ENCODE measurements at regions not wholly inside any gene's neighbourhood (a gene's known extent, or its start where the extent isn't known, plus 50 kb on each side); places are given as distances from the start of the nearest gene placed in this dataset.

DNA sequence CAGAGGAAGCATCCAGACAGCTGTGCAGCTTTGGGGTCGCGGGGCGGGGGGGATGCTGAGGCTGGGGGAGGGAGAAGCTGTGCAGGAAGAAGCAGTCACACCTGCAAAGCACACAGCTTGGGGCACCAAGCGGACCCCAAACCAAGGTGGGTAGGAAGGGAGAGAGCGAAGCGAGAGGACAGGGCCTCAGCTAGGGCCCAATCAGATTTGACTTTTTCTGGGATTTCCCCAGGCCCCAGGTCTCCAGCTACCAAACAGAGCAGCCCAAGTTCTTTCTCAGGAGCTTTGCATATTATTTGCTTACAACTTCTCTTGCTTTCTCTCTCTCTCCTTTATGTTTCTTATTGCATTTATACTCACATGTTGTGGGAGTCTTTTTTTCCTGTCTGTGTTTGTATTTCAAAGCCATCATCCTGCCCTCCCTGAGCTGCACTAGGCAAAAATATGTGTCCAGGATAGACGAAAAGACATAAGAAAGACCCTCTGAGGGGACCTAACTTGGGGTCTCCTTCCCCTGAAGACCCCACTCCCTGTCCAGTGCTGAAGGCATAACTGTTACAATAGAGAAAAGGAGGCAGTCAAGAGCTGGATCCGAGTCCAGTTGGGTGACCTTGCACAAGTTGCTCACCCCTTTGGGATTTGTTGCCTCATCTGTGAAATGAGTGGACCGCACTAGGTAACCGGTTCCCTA lies 50.6 kb upstream of the SMNDC1 start:
- H3K36me3 ChIP-seq (ENCODE audit: control insufficient read depth, insufficient read depth, low read length) = no peaks in the 10 kb centered on the region
- H3K9me3 ChIP-seq (ENCODE audit: control insufficient read depth, insufficient read depth, low read length) = no peaks in the 10 kb centered on the region
- H3K27me3 ChIP-seq (ENCODE audit: control insufficient read depth, insufficient read depth, low read length) = no peaks in the 10 kb centered on the region
- DNase-seq (ENCODE audit: low read depth in 4 of 6, low spot score in 6 of 6) = no peak
- peaks cover 12% of the 10 kb centered on the region for H3K4me1 ChIP-seq (ENCODE audit: control insufficient read depth, insufficient read depth, low read length)
- no peak overlapping the region for H3K4me3 ChIP-seq (ENCODE audit: low read depth, low read length)
- no peak overlapping the region for H3K27ac ChIP-seq (ENCODE audit: low read depth, low read length)
- WGBS (ENCODE audit: insufficient coverage) = 90% methylated on average over 9 of the region's 10 CpGs

DNA sequence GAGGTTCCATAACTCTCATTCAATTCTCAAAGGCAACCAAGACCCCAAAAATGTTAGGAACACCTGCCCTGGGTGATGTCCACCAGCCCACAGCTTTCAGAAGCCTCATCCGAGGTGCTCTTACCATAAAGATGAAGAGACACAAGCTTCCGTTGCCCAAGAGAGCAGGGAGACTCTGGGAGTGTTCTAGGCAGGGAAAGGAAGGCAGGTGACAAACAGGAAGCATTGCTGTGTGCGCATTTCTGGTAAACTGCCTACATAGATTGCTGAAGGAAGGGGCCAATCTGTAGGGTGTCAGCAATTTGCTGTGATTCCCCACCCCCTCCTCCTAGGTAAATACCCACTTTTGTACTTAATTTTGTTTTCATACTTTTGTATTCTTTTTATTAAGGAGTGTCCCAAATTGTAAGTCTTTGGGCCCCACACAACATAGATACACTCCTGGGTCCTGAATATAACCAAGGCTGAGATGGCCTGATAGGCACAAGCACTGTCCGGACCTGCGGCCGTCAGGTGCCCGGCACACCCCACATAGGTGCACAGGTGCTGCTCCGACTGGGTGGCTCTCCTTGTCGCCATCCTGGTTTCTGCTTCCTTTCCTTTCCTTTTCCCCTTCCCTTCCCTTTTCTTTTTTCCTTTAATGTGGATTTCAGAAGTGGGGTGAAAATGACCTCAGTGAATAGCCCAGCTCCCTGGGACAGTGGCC lies 51.4 kb upstream of the SMNDC1 start:
- Histone ChIP-seq H3K9me3 (ENCODE audit: control insufficient read depth, insufficient read depth, low read length) (no peaks in the 10 kb centered on the region), H3K27ac (ENCODE audit: low read depth, low read length) (no peak overlapping the region), H3K4me3 (ENCODE audit: low read depth, low read length) (no peak overlapping the region), H3K27me3 (ENCODE audit: control insufficient read depth, insufficient read depth, low read length) (no peaks in the 10 kb centered on the region), H3K4me1 (ENCODE audit: control insufficient read depth, insufficient read depth, low read length) (peaks cover 12% of the 10 kb centered on the region), H3K36me3 (ENCODE audit: control insufficient read depth, insufficient read depth, low read length) (no peaks in the 10 kb centered on the region)
- 96% methylated on average over 6 of the region's 9 CpGs for WGBS (ENCODE audit: insufficient coverage)
- no peak for DNase-seq (ENCODE audit: low read depth in 4 of 6, low spot score in 6 of 6)

DNA sequence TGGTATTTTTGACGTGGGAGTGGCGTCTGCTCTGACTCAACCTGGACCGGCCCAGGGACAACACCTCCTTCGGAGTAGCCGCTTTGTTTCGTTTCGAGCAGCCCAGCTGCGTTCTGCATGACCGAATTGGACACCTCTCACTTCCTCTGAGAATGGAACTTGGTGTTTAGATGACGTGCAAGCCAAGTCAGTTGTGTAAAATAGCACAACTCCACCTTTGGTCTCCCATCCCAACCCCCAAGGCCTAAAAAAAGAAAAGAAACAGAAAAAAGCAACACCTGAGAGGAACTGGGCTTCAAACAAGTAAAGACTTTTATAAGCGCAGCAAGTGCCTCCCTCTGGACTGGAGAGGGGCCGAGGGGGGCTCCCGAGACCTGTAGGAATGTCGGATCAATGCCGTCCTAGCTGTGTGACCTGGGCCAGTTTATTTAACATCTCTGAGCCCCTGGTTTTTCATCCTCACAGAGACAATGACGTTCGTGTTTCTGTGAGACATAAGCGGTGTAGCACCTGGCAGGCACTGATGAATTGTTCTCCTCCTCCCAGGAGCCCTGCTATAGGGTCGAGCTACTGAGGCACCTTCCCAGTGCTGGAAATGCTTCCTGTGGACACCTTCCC lies 52.0 kb upstream of the SMNDC1 start:
- DNase-seq (ENCODE audit: low read depth in 4 of 6, low spot score in 6 of 6) = no peak

DNA sequence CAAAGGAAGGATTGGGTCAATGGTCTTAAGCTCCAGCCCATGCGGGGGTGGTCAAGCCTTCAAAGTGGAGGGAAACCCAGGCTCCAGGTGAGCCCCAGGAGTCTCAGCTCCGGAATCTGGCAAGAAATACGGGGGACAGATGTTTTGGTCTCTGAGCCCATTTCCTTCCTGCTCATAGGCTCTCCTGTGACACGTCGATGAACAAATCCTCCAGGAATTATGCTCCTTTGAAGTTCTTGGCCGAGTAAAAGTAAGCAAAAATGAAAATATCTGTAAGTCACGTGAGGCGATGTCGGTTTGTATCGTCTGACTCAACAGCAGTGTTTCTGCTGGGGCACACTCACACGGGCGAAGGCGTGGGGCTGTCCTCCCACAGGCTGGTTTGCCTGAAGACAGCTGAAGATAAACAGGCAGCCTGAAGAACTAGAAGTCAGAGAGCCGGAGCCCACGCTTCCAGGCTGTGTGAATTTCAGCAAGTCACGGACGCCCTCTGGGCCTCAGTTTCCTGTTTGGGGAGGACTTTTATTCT lies 52.6 kb upstream of the SMNDC1 start:
- Histone ChIP-seq H3K27me3 (ENCODE audit: control insufficient read depth, insufficient read depth, low read length) (no peaks in the 10 kb centered on the region), H3K36me3 (ENCODE audit: control insufficient read depth, insufficient read depth, low read length) (no peaks in the 10 kb centered on the region), H3K27ac (ENCODE audit: low read depth, low read length) (no peak overlapping the region), H3K9me3 (ENCODE audit: control insufficient read depth, insufficient read depth, low read length) (no peaks in the 10 kb centered on the region), H3K4me1 (ENCODE audit: control insufficient read depth, insufficient read depth, low read length) (peaks cover 12% of the 10 kb centered on the region), H3K4me3 (ENCODE audit: low read depth, low read length) (no peak overlapping the region)
- WGBS (ENCODE audit: insufficient coverage) = 92% methylated on average over 11 of the region's 17 CpGs
- no peak for DNase-seq (ENCODE audit: low read depth in 4 of 6, low spot score in 6 of 6)

More for the DNA sequence above, 52.0 kb upstream of the SMNDC1 start:
- Histone ChIP-seq H3K36me3 (ENCODE audit: control insufficient read depth, insufficient read depth, low read length) (no peaks in the 10 kb centered on the region), H3K27me3 (ENCODE audit: control insufficient read depth, insufficient read depth, low read length) (no peaks in the 10 kb centered on the region), H3K4me1 (ENCODE audit: control insufficient read depth, insufficient read depth, low read length) (peaks cover 12% of the 10 kb centered on the region), H3K27ac (ENCODE audit: low read depth, low read length) (no peak overlapping the region), H3K9me3 (ENCODE audit: control insufficient read depth, insufficient read depth, low read length) (no peaks in the 10 kb centered on the region), H3K4me3 (ENCODE audit: low read depth, low read length) (no peak overlapping the region)
- 95% methylated on average over 15 of the region's 19 CpGs for WGBS (ENCODE audit: insufficient coverage)

DNA sequence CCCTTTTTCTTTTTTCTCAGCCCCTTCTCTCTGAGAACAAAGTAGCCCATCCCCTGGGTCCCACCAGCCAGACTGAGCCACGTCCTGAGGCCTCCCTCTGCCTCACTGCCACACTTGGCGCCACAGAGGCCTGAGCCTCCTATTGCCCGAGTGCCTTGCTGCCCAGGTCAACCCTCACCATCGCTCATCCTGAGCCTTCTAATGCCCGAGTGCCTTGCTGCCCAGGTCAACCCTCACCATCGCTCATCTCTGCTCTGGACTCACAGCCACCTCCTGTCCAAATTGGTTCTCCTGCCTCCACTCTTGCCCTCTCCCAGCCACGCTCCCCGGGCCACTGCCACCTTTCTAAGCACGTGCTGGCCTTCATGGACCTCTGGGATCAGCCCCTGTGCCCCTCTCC lies 53.2 kb upstream of the SMNDC1 start:
- DNase-seq (ENCODE audit: low read depth in 4 of 6, low spot score in 6 of 6) = no peak
- Histone ChIP-seq H3K4me1 (ENCODE audit: control insufficient read depth, insufficient read depth, low read length) (peaks cover 12% of the 10 kb centered on the region), H3K36me3 (ENCODE audit: control insufficient read depth, insufficient read depth, low read length) (no peaks in the 10 kb centered on the region), H3K27me3 (ENCODE audit: control insufficient read depth, insufficient read depth, low read length) (no peaks in the 10 kb centered on the region), H3K9me3 (ENCODE audit: control insufficient read depth, insufficient read depth, low read length) (no peaks in the 10 kb centered on the region), H3K27ac (ENCODE audit: low read depth, low read length) (no peak overlapping the region), H3K4me3 (ENCODE audit: low read depth, low read length) (no peak overlapping the region)
- WGBS (ENCODE audit: insufficient coverage) = 92% methylated on average over 9 of the region's 9 CpGs

DNA sequence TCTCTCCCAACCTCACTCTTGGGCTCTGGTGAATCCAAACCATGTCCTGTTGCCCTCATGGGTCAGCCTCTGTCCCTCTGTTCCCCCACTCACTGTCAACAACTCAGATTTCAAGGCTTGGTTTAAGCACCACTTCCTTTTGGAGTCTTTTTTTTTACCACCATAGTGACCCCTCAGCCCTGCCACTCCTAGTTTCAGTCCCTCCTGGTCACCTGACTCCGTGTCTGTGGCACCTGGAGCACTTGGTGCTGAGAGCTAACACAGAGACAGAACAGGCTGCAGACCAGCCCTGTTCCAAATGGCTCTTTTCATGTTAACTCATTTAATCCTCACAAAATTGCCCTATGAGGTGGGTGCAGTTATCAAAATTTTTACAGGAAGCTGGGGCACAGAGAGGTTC lies 53.6 kb upstream of the SMNDC1 start:
- Histone ChIP-seq H3K27ac (ENCODE audit: low read depth, low read length) (no peak overlapping the region), H3K36me3 (ENCODE audit: control insufficient read depth, insufficient read depth, low read length) (no peaks in the 10 kb centered on the region), H3K4me3 (ENCODE audit: low read depth, low read length) (no peak overlapping the region), H3K27me3 (ENCODE audit: control insufficient read depth, insufficient read depth, low read length) (no peaks in the 10 kb centered on the region), H3K9me3 (ENCODE audit: control insufficient read depth, insufficient read depth, low read length) (no peaks in the 10 kb centered on the region), H3K4me1 (ENCODE audit: control insufficient read depth, insufficient read depth, low read length) (peaks cover 12% of the 10 kb centered on the region)
- no peak for DNase-seq (ENCODE audit: low read depth in 4 of 6, low spot score in 6 of 6)
- 86% methylated on average over 1 of the region's 1 CpG for WGBS (ENCODE audit: insufficient coverage)

DNA sequence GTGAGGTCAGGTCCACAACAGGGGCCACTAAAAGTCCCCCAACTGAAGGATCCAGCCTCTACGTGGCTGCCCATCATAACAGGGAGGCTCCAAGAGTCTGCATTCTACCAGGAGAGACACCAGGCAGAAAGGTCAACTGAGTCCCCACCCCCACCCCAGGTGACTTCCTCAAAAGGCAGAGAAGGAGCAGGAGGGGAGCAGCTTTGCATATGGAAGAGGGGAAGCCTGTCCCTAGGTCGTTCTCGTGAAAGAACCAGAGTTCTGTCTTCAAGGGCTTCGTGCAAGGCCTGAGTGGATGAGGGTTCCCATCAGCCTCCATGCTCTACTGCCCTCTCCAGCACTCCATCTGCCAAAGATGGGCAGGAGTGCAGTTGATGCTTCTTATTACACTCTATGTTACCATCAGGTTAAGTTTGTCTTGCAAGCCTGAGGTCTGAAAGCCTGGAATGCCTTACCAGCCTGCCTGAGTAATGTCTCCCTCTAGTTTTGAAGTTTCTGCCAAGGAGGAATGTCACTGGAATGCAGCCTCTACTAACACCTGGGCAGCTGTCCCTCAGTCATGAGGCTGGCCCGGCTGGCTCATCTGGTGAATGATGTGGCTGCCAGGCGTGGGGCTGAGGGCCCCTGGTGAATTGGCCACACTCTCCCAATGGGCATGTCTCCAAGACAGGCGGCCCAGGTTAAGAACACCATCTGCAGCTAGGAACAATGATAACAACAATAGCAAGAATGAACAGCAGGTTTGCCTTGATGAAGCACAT lies 54.3 kb upstream of the SMNDC1 start:
- H3K27ac ChIP-seq (ENCODE audit: low read depth, low read length) = no peak overlapping the region
- 46% methylated on average over 4 of the region's 7 CpGs for WGBS (ENCODE audit: insufficient coverage)

DNA sequence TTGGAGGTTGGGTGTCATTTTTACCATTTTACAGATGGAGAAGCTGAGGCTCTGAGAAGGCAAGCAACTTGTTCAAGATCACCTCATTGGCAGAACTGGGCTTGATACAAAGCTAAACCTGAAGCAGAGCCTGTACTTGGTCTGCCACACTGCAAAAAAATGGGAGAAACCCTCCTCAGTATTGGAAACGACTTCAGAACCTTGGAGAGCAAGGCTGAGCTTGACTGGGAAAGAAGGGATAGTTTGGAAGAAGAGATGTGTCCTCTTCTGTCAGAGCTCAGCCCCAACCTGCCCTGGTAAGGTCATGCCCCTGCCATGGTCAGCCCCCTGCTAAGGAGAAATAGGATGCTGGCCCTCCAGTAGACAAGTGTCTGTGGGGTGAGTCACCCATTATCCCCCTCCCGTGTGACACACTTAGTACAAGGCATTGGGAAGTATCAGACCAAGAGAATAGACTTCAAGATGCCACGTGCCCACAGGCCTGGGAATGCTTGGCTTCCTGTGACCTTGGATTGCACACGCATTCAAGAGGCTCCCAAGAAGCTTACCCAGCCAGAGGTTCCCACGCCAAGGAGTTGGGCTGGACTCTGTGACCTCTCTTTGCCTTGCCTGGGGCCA lies 56.2 kb upstream of the SMNDC1 start:
- no peak for DNase-seq (ENCODE audit: low read depth in 4 of 6, low spot score in 6 of 6)
- H3K36me3 ChIP-seq (ENCODE audit: control insufficient read depth, insufficient read depth, low read length) = no peaks in the 10 kb centered on the region
- H3K27ac ChIP-seq (ENCODE audit: low read depth, low read length) = no peak overlapping the region
- no peaks in the 10 kb centered on the region for H3K27me3 ChIP-seq (ENCODE audit: control insufficient read depth, insufficient read depth, low read length)
- H3K4me3 ChIP-seq (ENCODE audit: low read depth, low read length) = no peak overlapping the region
- 84% methylated on average over 5 of the region's 5 CpGs for WGBS (ENCODE audit: insufficient coverage)
- no peaks in the 10 kb centered on the region for H3K9me3 ChIP-seq (ENCODE audit: control insufficient read depth, insufficient read depth, low read length)
- peaks cover 15% of the 10 kb centered on the region for H3K4me1 ChIP-seq (ENCODE audit: control insufficient read depth, insufficient read depth, low read length)

More for the DNA sequence above, 54.3 kb upstream of the SMNDC1 start:
- H3K36me3 ChIP-seq (ENCODE audit: control insufficient read depth, insufficient read depth, low read length) = no peaks in the 10 kb centered on the region
- no peak overlapping the region for H3K4me3 ChIP-seq (ENCODE audit: low read depth, low read length)
- peaks cover 17% of the 10 kb centered on the region for H3K4me1 ChIP-seq (ENCODE audit: control insufficient read depth, insufficient read depth, low read length)
- no peak for DNase-seq (ENCODE audit: low read depth in 4 of 6, low spot score in 6 of 6)
- no peaks in the 10 kb centered on the region for H3K27me3 ChIP-seq (ENCODE audit: control insufficient read depth, insufficient read depth, low read length)
- no peaks in the 10 kb centered on the region for H3K9me3 ChIP-seq (ENCODE audit: control insufficient read depth, insufficient read depth, low read length)

DNA sequence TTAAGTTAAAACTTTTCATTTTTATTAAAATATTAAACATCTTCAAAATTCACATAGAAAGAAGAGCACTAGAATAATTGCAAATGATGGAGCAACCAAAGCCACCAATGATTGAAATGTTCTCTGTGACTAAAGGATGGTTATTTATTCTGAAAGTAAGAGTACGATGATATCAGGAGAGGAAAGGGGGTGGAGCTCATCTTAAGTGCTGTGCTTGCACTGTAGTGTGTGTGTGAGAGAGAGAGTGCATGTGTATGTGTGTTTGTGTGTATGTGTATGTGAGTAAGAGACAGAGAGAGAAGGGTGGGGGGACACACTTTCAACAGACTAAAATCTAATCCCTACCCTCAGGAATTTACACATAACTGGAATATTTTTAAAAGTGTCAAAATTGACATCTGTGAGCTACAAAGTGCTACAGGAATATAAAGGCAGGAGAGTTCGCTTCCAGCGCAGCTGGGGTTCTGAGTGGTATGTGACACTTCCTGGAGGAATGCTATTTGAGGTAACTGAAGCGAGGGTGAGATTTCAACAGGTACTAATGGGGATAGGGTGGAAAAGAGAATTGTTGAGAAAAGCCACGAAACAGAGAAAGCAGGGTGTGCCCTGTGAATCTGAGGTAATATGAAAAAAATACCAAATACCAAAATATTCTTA lies 57.2 kb upstream of the SMNDC1 start:
- 82% methylated on average over 4 of the region's 5 CpGs for WGBS (ENCODE audit: insufficient coverage)
- H3K36me3 ChIP-seq (ENCODE audit: control insufficient read depth, insufficient read depth, low read length) = no peaks in the 10 kb centered on the region
- no peak overlapping the region for H3K27ac ChIP-seq (ENCODE audit: low read depth, low read length)
- DNase-seq (ENCODE audit: low read depth in 4 of 6, low spot score in 6 of 6) = no peak
- H3K4me3 ChIP-seq (ENCODE audit: low read depth, low read length) = no peak overlapping the region
- peaks cover 15% of the 10 kb centered on the region for H3K4me1 ChIP-seq (ENCODE audit: control insufficient read depth, insufficient read depth, low read length)
- no peaks in the 10 kb centered on the region for H3K9me3 ChIP-seq (ENCODE audit: control insufficient read depth, insufficient read depth, low read length)
- H3K27me3 ChIP-seq (ENCODE audit: control insufficient read depth, insufficient read depth, low read length) = no peaks in the 10 kb centered on the region
